PC-3 (cell line): ENCODE measurements at regions not wholly inside any gene's neighbourhood (a gene's known extent, or its start where the extent isn't known, plus 50 kb on each side); places are given as distances from the start of the nearest gene placed in this dataset.

Experiments used
- CTCF ChIP-seq: fragments of 300-600 bp; sonication (generic); conservative IDR thresholded peaks from 2 replicates; pipeline ENCODE4 v1.5.1; 2017; ENCODE audit warnings: antibody characterized with exemption, low read depth, mild to moderate bottlenecking, low read length
- EZH2 ChIP-seq: fragments of 300-600 bp; sonication (generic); IDR thresholded peaks from one replicate; pipeline ENCODE4 v1.6.1; 2017; ENCODE audit warnings: antibody characterized with exemption, mild to moderate bottlenecking, low read length; ENCODE audit not compliant: unreplicated experiment
- EZH2phosphoT487 ChIP-seq: fragments of 300-600 bp; sonication (generic); IDR thresholded peaks from 2 replicates; pipeline ENCODE4 v1.6.1; 2018; ENCODE audit warnings: mild to moderate bottlenecking, antibody characterized with exemption, low read length, borderline replicate concordance

DNA sequence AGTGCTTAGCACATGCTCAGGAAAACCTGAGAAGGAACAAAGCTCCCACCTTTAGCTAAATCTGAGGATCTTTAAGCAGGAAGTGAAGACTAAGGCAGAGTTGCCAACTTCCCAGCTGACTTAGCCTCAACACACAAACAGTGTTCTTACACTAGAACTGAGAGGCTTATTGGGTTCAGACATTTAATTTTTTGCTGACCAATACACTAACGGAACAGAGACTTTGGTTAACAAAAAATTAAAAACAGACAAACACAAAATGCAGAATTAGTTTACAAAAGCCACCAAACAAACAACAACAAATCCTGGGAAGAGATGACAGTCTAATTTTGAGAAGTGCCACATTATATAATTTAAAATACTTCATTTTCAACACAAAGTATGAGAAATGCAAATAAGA, 1123.7 kb upstream of the ATXN7L3B start:
- TF ChIP-seq CTCF (no peak), EZH2 (no peak), EZH2phosphoT487 (no peak)
